Umbilical cord (tissue), 1 donor: ENCODE measurements at regions not wholly inside any gene's neighbourhood (a gene's known extent, or its start where the extent isn't known, plus 50 kb on each side); places are given as distances from the start of the nearest gene placed in this dataset.
A peak's percentile ranks its signal among the peaks of the same experiment; 100 is the strongest.

ENCODE experiments used
- DNase-seq: peaks from one replicate; pipeline ENCODE4 v3.0.0-alpha.2; 2015; ENCODE audit warnings: low spot score

DNA sequence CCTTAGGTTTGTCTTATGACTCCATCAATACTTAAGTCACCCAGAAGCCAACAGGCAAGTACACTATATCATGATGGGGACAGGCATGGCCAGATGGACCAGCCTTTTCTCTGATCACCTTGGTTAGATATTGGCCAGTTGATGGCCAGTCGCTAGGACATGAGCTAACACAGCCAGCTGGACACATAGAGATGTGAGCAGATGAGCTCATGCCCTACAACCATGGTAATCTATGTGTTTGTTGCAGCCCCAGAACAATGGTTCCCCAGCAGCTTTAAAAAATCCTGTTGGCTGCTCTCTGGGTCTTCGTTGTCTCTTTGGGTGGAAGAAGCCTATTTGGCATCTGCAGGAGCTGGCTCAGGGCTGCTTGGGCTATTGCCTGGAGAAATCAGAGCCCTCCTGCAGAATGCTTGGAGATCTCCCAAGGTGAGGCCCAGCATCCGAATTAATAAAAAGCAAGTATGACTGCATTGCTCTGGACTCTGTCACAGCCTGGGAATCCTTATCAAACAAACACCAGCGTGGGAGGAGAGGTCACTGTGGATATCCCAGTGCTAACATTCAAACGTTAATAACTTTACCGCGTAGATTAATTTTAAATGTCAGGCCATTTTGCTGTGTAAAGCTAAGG is 62.3 kb upstream of the KLHL29 start:
- DNase-seq = peak; percentile 64

DNA sequence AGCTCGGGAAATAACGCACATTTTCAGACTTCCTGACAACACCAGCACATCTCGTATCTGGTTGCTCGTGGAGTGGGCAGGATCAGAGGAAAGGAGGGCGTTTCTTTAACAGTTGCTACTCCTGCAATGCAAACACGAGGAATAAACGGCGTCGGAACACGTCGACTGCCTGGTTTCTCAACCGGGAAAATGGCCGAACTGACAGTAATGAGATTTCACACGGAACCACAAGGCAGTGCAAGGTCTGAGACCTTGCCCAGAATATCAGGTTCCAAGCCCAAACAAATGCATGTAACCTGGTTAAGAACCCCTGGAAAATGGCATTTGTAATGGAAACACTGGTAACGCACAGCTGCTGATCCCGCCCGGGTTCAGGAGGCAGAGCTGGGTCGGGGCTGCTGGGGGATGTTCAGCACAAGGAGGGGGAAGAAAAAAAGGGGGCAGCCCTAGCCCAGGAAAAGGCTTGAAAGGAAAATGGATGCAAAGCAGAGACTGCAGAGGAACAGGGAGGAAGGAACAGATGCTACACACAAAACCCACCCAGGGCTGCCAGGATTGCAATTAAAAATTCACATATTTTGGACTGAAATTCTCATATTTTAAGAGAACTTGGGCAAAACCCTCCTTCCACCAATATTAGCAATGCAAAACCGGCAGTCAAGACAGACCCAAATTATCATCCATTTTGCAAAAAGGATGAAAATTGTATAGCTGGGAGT is 61.6 kb upstream of the KLHL29 start:
- no peak for DNase-seq

DNA sequence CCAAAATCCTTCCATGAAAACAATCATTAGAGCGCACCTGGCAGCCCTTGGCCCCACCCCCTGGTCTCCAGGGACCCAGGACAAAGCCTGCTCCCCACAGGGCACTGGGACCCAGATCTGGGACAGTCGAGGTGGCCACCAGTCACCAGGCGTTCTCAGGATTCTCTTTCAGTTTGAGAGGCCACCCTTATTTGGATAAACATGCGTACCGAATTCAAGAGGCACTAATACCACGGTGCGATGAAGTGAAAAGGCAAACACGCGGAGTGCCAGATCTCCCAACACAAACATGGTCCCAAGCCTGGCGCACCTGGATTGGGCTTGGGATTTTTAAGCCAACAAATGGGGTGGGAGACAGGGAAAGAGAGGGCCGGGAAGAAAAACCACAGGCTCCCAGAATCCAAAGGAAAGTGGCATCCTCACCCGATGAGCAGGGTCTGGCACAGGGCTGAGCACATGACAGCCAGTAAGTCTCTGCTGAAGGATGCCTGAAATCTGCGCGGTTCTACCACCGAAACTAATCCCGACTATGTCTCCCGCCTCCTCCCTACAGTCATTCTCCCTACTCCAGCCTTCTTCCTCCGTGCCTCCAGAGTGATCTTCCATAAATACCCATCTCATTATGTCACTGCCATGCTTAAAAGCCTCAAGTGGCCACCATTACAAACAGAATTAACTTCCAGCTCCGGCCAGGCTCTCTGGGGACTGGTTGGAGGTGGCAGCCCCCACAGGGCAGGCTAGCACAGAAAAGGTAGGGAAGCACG is 60.9 kb upstream of the KLHL29 start:
- DNase-seq = no peak

DNA sequence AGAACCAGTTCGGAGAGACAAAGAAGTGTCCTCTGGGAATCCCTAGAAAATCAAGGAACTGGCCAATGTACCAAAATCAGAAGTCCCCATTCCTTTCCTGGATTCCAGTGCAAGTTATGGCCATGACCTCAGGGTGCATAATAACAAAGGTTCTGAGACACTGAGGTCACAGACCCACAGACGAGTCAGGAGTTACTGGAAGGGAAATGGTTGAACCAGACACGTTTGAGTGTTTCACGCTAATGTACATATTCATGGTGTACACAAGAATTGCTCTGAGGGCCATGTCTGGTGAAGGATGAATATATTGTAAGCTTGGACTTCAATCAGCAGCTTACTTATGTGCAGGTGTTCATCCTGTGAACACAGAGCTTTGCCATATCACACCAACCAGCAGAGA is 58.6 kb upstream of the KLHL29 start:
- no peak for DNase-seq

DNA sequence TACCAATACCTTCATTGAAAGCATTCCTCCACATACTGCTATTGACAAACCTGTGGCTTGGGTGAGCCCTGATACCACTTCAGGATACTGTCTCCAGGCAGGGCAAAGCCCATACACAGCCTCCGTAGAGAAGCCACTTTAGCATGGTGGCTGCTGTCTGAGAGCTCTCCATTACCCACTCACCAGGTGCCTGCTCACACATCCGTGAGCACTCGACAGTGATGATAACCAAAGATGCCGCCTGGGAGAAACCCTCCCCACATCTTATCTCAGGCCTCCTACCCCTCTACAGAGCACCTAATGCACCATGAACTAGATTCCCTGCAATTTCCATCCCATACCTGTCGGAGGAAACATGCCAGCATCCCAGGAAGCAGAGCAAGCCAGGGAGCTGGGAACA is 57.6 kb upstream of the KLHL29 start:
- DNase-seq = no peak

DNA sequence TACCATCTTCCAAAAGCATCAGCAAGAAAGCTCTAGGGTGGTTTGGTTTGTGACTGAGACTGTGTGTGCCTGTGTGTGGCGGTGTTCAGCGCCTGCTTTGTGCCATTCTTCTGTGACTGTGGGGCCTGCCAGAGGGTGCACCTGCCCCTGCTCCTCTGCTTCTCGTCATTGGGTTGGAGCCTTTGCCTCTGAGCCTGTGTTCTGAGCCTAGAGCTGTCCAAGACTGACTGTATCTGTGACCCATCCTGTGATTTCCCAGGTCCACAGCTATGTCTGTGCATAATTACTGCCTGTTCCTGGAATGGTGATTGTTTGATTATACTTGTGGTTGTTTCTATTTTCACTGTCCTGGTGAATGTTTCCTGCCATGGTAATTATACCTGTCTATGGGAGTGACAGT is 57.1 kb upstream of the KLHL29 start:
- no peak for DNase-seq

DNA sequence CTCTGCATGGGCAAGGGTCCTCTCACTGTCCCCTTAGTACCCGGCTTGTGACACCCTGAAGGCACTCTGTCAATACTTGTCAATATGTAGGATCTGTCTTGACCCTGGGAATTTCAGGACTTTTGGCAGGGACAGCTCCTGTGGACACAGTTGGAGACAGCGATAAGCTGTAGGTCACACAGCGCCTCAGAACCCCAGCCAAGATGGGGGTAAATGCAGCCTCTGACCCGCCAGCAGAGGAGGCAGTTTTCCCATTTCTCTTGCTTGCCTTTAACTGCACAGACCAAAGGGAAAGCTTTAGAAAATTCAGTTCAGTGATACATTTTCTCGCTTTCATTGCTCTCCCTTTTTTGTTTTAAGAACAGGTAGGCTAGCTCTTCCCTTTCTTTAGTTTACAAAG is 54.8 kb upstream of the KLHL29 start:
- DNase-seq = no peak
